ENCODE measurements at regions not wholly inside any gene's neighbourhood (a gene's known extent, or its start where the extent isn't known, plus 50 kb on each side); places are given as distances from the start of the nearest gene placed in this dataset.

GRCh38 chr2:126385441-126385840, 270.5 kb upstream of the GYPC start:
- Mint-ChIP-seq H3K27me3 (peaks cover 6 to 21% of the 10 kb centered on the region in 2 donors), H3K4me3 (no peak overlapping the region), H3K27ac (no peak overlapping the region), H3K9me3 (peaks cover 4 to 8% of the 10 kb centered on the region in 2 donors), H3K36me3 (ENCODE audit: insufficient read depth) (no peaks in the 10 kb centered on the region), H3K4me1 (ENCODE audit: low read depth in 2 of 2) (no peaks in the 10 kb centered on the region)
- DNase-seq (no peak), ATAC-seq (replicated peaks) (no peak)

- Mint-ChIP-seq H3K4me1 (ENCODE audit: low read depth in 2 of 2) (no peaks in the 10 kb centered on the region), H3K27me3 (peaks cover 10 to 16% of the 10 kb centered on the region in 2 donors), H3K36me3 (ENCODE audit: insufficient read depth) (no peaks in the 10 kb centered on the region), H3K9me3 (peaks cover 4 to 8% of the 10 kb centered on the region in 2 donors), H3K4me3 (no peak overlapping the region), H3K27ac (no peak overlapping the region)
- DNase-seq (no peak), ATAC-seq (replicated peaks) (no peak)
These were observed 270.0 kb upstream of the GYPC start for GRCh38 chr2:126385983-126386382.

- DNase-seq = no peak
- Mint-ChIP-seq H3K27me3 (peaks cover 4 to 9% of the 10 kb centered on the region in 2 donors), H3K9me3 (peaks cover 4 to 8% of the 10 kb centered on the region in 2 donors)
These were observed 266.5 kb upstream of the GYPC start for GRCh38 chr2:126389446-126389845.

GRCh38 chr2:126392889-126393288, 263.1 kb upstream of the GYPC start:
- DNase-seq (no peak), ATAC-seq (replicated peaks) (no peak)
- Mint-ChIP-seq H3K4me1 (ENCODE audit: low read depth in 2 of 2) (no peaks in the 10 kb centered on the region), H3K27ac (no peak overlapping the region), H3K4me3 (no peak overlapping the region), H3K27me3 (peaks cover 13 to 29% of the 10 kb centered on the region in 2 donors), H3K9me3 (no peaks in the 10 kb centered on the region), H3K36me3 (ENCODE audit: insufficient read depth) (no peaks in the 10 kb centered on the region)

More at GRCh38 chr2:126389446-126389845, 266.5 kb upstream of the GYPC start:
- Mint-ChIP-seq H3K4me3 (no peak overlapping the region), H3K4me1 (ENCODE audit: low read depth in 2 of 2) (no peaks in the 10 kb centered on the region), H3K36me3 (ENCODE audit: insufficient read depth) (no peaks in the 10 kb centered on the region), H3K27ac (no peak overlapping the region)
- ATAC-seq (replicated peaks) = no peak

- no peaks in the 10 kb centered on the region for H3K9me3 Mint-ChIP-seq
- H3K36me3 Mint-ChIP-seq (ENCODE audit: insufficient read depth) = no peaks in the 10 kb centered on the region
- ATAC-seq (replicated peaks) (no peak), DNase-seq (peak in 2 of 3 experiments; percentile 1 to 4)
- H3K27ac Mint-ChIP-seq = no peak overlapping the region
- H3K27me3 Mint-ChIP-seq = peaks cover 37 to 56% of the 10 kb centered on the region in 2 donors
- no peaks in the 10 kb centered on the region for H3K4me1 Mint-ChIP-seq (ENCODE audit: low read depth in 2 of 2)
- H3K4me3 Mint-ChIP-seq = no peak overlapping the region
These were observed 257.0 kb upstream of the GYPC start for GRCh38 chr2:126399001-126399400.

GRCh38 chr2:126403039-126403628, 252.8 kb upstream of the GYPC start:
- ATAC-seq (replicated peaks) (no peak), DNase-seq (no peak)
- no peak overlapping the region for H3K4me3 Mint-ChIP-seq
- H3K27me3 Mint-ChIP-seq = peaks cover 33 to 37% of the 10 kb centered on the region in 2 donors
- no peaks in the 10 kb centered on the region for H3K4me1 Mint-ChIP-seq (ENCODE audit: low read depth in 2 of 2)
- no peak overlapping the region for H3K27ac Mint-ChIP-seq
- H3K9me3 Mint-ChIP-seq = no peaks in the 10 kb centered on the region
- H3K36me3 Mint-ChIP-seq (ENCODE audit: insufficient read depth) = no peaks in the 10 kb centered on the region

GRCh38 chr2:126406267-126406666, 249.7 kb upstream of the GYPC start:
- H3K9me3 Mint-ChIP-seq = no peaks in the 10 kb centered on the region
- H3K36me3 Mint-ChIP-seq (ENCODE audit: insufficient read depth) = no peaks in the 10 kb centered on the region
- ATAC-seq (replicated peaks) (no peak), DNase-seq (no peak)
- H3K27ac Mint-ChIP-seq = no peak overlapping the region
- no peak overlapping the region for H3K4me3 Mint-ChIP-seq
- H3K4me1 Mint-ChIP-seq (ENCODE audit: low read depth in 2 of 2) = no peaks in the 10 kb centered on the region
- H3K27me3 Mint-ChIP-seq = peaks cover 21 to 31% of the 10 kb centered on the region in 2 donors

GRCh38 chr2:126408671-126409070, 247.3 kb upstream of the GYPC start:
- Mint-ChIP-seq H3K27ac (no peak overlapping the region), H3K36me3 (ENCODE audit: insufficient read depth) (no peaks in the 10 kb centered on the region), H3K4me3 (no peak overlapping the region), H3K27me3 (peaks cover 7 to 24% of the 10 kb centered on the region in 2 donors), H3K4me1 (ENCODE audit: low read depth in 2 of 2) (no peaks in the 10 kb centered on the region), H3K9me3 (no peaks in the 10 kb centered on the region)
- ATAC-seq (replicated peaks) = no peak
- DNase-seq = no peak

- no peaks in the 10 kb centered on the region for H3K36me3 Mint-ChIP-seq (ENCODE audit: insufficient read depth)
- DNase-seq = no peak
- H3K27ac Mint-ChIP-seq = no peak overlapping the region
- H3K27me3 Mint-ChIP-seq = peaks cover 4 to 21% of the 10 kb centered on the region in 2 donors
- H3K4me3 Mint-ChIP-seq = no peak overlapping the region
- H3K9me3 Mint-ChIP-seq = no peaks in the 10 kb centered on the region
- no peak for ATAC-seq (replicated peaks)
- no peaks in the 10 kb centered on the region for H3K4me1 Mint-ChIP-seq (ENCODE audit: low read depth in 2 of 2)
These were observed 246.1 kb upstream of the GYPC start for GRCh38 chr2:126409850-126410249.

- ATAC-seq (replicated peaks) (no peak), DNase-seq (no peak)
- H3K27me3 Mint-ChIP-seq = peaks cover 0 to 18% of the 10 kb centered on the region in 2 donors
- no peaks in the 10 kb centered on the region for H3K36me3 Mint-ChIP-seq (ENCODE audit: insufficient read depth)
- H3K4me1 Mint-ChIP-seq (ENCODE audit: low read depth in 2 of 2) = no peaks in the 10 kb centered on the region
- H3K4me3 Mint-ChIP-seq = no peak overlapping the region
- no peaks in the 10 kb centered on the region for H3K9me3 Mint-ChIP-seq
- no peak overlapping the region for H3K27ac Mint-ChIP-seq
These were observed 242.9 kb upstream of the GYPC start for GRCh38 chr2:126413079-126413478.

GRCh38 chr2:126419403-126419802, 236.6 kb upstream of the GYPC start:
- Mint-ChIP-seq H3K27me3 (no peaks in the 10 kb centered on the region), H3K36me3 (ENCODE audit: insufficient read depth) (peaks cover 4% of the 10 kb centered on the region), H3K4me1 (ENCODE audit: low read depth in 2 of 2) (no peaks in the 10 kb centered on the region), H3K9me3 (peaks cover 2 to 19% of the 10 kb centered on the region in 2 donors), H3K27ac (no peak overlapping the region), H3K4me3 (no peak overlapping the region)
- ATAC-seq (replicated peaks) = no peak
- DNase-seq = no peak

GRCh38 chr2:126425943-126426342, 230.0 kb upstream of the GYPC start:
- peaks cover 0 to 3% of the 10 kb centered on the region in 2 donors for H3K9me3 Mint-ChIP-seq
- no peaks in the 10 kb centered on the region for H3K4me1 Mint-ChIP-seq (ENCODE audit: low read depth in 2 of 2)
- peaks cover 3% of the 10 kb centered on the region for H3K36me3 Mint-ChIP-seq (ENCODE audit: insufficient read depth)
- no peak for ATAC-seq (replicated peaks)
- no peak for DNase-seq
- H3K27me3 Mint-ChIP-seq = peaks cover 0 to 15% of the 10 kb centered on the region in 2 donors
- no peak overlapping the region for H3K4me3 Mint-ChIP-seq
- H3K27ac Mint-ChIP-seq = no peak overlapping the region

GRCh38 chr2:126429103-126429502, 226.9 kb upstream of the GYPC start:
- no peak overlapping the region for H3K27ac Mint-ChIP-seq
- peaks cover 0 to 27% of the 10 kb centered on the region in 2 donors for H3K27me3 Mint-ChIP-seq
- no peaks in the 10 kb centered on the region for H3K9me3 Mint-ChIP-seq
- H3K4me3 Mint-ChIP-seq = no peak overlapping the region
- DNase-seq (no peak), ATAC-seq (replicated peaks) (no peak)
- no peaks in the 10 kb centered on the region for H3K4me1 Mint-ChIP-seq (ENCODE audit: low read depth in 2 of 2)
- peaks cover 3% of the 10 kb centered on the region for H3K36me3 Mint-ChIP-seq (ENCODE audit: insufficient read depth)

GRCh38 chr2:126431136-126431535, 224.8 kb upstream of the GYPC start:
- no peaks in the 10 kb centered on the region for H3K4me1 Mint-ChIP-seq (ENCODE audit: low read depth in 2 of 2)
- no peak overlapping the region for H3K27ac Mint-ChIP-seq
- H3K36me3 Mint-ChIP-seq (ENCODE audit: insufficient read depth) = no peaks in the 10 kb centered on the region
- H3K27me3 Mint-ChIP-seq = peaks cover 0 to 31% of the 10 kb centered on the region in 2 donors
- DNase-seq (no peak), ATAC-seq (replicated peaks) (no peak)
- no peak overlapping the region for H3K4me3 Mint-ChIP-seq
- no peaks in the 10 kb centered on the region for H3K9me3 Mint-ChIP-seq

Measured in effector memory CD8-positive, alpha-beta T cell (primary cell).